Ovary (tissue), 3 donors: ENCODE measurements at regions not wholly inside any gene's neighbourhood (a gene's known extent, or its start where the extent isn't known, plus 50 kb on each side); places are given as distances from the start of the nearest gene placed in this dataset.

Experiments
- CTCF ChIP-seq, 3 donors: fragments of 450-650 bp in 2 of 3; fragments of 200-600 bp in 1 of 3; IDR thresholded peaks; one replicate each; pipeline versions ENCODE4 v1.5.1 to v1.8.0; 2016 to 2022; ENCODE audit warnings: antibody characterized with exemption in 3 of 3, mild to moderate bottlenecking in 1 of 3
- EP300 ChIP-seq: sonication (generic); formaldehyde crosslinking; IDR thresholded peaks from one replicate; pipeline ENCODE4 v1.6.1; 2017; ENCODE audit warnings: antibody characterized with exemption
- POLR2A ChIP-seq: fragments of 450-650 bp; IDR thresholded peaks from one replicate; pipeline ENCODE4 v1.6.1; 2017; ENCODE audit warnings: antibody characterized with exemption, mild to moderate bottlenecking, moderate library complexity
- donor health status: DM: no; HTN: no; CAD: no.

GRCh38 chrX:37906357-37906756 is 59.0 kb upstream of the DYNLT3 start:
- TF ChIP-seq CTCF (IDR thresholded peaks at IDR 0.05) (no peak), EP300 (no peak), POLR2A (no peak)
